ENCODE measurements at regions not wholly inside any gene's neighbourhood (a gene's known extent, or its start where the extent isn't known, plus 50 kb on each side); places are given as distances from the start of the nearest gene placed in this dataset.

DNA sequence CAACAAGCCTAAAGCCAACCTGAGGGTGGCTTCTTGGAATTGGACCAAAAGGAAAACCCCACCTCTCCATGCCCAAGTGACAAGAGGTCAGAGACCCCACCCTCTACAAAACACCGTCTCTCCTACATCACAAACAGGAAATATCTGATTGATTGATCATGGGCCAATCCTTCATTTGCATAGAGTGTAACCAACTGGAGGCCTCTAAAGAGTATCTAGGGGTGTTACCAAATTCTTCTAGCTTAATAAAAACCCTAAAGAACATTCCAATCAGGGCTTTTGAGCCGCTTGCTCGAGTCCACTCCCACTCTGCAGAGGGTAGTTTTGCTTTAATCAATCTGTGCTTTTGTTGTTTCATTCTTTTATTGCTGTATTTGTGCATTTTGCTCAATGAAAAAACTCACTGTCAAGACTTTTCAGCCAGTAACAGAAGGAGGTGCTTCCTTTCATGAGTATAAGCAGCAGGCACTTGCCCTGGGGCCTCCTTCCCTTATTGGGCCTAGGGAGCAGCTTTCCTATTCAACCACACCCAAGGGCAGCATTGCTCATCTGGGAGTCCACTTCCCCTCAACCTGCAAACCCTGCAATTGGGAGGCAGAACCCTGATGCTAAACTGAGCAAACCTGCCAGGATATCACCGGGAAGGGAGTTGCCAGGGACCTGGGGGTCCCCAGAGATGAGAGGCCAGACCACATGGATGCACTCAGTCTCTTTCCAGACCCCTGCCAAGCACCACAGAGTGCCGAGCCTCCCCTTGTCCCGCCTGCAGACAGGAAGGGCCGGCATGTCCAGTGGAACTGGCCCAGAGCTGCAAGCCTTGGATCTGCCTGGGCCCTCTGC lies 154.3 kb upstream of the VSTM2B start:
- no peak for DNase-seq (ENCODE audit: extremely low read depth in 1 of 2, low read depth in 1 of 2)

- DNase-seq (ENCODE audit: extremely low read depth in 1 of 2, low read depth in 1 of 2), result no peak
These were observed 153.7 kb upstream of the VSTM2B start for GRCh38 chr19:29372091-29372415.

DNA sequence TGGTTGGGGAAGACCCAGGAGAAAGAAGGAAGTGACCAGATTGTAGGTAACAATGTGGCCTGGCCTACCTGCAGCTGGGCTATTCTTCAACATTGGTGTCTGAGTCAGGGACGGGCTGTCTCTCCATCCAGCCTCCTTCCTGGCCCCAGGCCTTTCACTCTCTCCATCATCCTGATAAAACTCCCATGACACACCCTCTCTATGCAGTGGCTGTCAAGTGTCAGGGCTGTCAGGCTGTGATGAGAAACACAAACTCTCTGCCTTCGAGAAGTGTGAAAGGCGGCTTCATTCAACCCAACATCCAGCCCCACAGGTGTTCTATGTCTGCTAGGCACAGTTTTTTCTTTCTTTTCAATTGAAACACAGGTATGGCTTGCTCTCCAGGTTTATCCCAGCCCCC lies 153.3 kb upstream of the VSTM2B start:
- DNase-seq (ENCODE audit: extremely low read depth in 1 of 2, low read depth in 1 of 2), result no peak

DNA sequence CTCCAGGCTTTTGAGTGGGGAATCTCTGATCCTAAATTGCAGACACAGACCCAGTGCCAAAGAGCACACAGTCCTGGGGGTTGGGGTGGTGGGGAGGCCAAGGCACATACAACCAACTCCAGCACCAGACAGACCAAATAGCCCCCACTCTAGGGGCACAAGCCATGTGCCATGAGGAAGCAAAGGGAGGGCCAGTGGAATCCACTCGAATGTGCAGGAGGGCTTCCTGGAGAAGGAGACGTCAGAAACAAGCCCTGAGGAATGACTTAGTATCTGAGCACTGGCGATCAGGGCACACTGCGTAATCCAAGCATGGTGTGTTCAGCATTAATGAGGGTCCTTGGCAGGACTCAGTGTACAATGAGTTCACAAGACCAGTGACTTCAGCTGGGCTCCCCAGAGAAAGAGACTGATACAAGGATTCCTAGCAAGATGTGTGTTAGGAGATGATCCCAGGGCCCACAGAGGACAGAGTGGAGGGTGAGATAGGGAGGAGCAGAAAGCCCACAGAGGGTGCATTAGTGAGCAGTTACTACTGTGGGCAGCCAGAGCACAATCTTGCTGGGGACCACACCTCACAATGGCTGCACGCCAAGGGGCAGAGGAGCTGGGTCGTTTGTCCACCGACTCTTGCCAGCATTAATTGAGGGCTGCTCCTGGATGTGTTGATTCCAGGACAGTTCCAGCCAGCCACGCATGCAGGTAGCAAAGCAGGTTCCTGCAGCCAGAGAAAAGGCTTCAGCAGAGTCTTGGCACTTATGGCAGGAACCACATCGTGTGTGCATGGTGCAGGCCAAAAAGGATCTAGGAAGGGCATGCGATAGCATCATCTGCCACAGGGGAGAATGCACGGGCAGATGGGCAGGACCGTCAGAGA lies 152.6 kb upstream of the VSTM2B start:
- DNase-seq (ENCODE audit: extremely low read depth in 1 of 2, low read depth in 1 of 2), result no peak

DNA sequence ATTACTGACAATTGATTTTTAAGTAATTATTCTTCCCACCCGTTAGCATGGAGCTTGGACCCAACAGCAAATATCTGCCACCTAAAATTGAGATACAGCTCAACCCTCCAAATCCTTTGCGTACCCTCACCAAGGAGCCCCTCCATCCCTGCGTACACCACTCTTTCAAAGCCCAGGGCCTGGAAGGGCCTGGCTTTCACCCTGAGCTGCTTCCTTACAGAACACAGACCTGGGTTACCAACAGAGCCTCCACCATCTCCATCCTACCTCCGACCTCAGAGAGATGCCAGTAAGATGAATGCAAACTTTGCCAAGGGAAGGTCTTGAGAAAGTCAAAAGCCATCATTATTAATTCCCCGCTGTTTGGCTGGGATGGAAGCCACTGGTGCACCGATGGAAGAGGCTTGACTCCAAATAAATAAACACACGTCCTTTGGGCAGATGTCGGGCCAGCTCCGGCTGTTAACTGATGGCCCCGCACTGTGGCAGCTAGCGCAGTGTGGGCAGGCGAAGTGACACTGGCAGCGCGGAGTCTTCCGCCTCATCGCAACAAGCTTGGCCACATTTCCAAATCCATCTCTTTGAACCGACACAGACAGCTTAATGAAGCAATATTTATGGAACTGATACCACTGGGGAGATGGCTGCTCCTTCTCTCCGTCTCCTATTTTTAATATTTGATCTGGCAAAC lies 150.2 kb upstream of the VSTM2B start:
- no peak for DNase-seq (ENCODE audit: extremely low read depth in 1 of 2, low read depth in 1 of 2)

DNA sequence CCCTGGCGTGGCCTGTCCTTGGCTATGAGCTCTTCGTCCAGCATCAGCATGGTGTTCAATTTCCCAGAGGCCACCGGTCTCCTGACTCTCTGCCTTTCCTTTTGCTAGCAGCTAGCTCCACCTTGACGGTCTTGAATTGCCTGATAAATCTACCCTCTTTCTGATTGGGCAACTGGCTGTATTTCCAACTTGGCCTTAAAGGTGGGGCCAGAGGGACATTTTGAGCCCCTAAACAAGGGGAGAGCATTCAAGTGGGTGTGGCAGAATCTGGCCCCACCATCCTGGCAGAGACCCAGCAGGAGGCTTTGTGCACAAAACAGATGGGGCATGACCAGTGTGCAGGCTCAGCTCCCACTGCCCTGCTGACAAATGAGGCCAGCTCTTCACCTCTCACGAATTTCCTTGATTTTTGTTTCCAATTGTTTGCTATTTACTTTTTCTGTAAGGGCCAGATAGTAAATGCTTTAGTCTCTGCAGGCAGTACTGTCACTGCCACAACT lies 148.9 kb upstream of the VSTM2B start:
- DNase-seq (ENCODE audit: extremely low read depth in 1 of 2, low read depth in 1 of 2), result no peak

- no peak for DNase-seq (ENCODE audit: extremely low read depth in 1 of 2, low read depth in 1 of 2)
These were observed 147.7 kb upstream of the VSTM2B start for GRCh38 chr19:29378126-29378525.

- no peak for DNase-seq (ENCODE audit: extremely low read depth in 1 of 2, low read depth in 1 of 2)
These were observed 147.2 kb upstream of the VSTM2B start for GRCh38 chr19:29378543-29379080.

DNA sequence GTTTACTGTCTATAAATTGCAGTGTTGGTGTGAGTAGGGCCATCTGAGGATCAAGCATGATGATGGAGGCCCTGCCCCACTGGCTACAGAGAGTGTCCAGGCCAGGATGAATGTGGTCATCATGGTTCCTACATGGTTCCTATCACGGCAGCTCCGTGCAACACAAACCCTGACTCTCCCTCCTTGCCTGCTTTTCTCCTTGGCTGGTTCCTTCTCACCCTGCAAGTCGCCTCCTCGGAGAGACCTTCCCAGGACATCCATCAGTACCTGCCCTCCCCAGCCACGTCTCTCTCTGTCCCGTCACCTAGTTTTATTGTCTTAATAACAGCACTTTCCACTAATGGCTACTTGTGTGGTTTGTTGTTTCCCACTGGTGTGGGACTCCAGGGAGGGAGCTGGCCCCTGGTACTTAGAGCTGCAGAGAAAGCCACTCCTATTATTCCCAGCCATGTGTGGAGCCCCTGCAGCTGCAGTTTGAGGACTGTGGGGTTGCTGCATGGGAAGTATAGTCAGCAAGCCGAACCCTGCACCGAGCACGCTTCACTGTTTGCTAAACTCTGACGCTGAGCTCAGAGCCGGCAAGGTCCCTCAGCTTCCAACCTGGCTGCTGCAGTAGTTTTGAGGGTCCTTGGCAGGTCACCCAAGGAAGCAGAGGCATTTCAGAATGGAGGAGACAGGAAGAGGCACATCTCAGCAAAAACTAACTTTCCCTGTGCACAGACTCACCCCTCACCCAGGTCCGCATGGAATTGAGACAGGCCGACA lies 146.4 kb upstream of the VSTM2B start:
- no peak for DNase-seq (ENCODE audit: extremely low read depth in 1 of 2, low read depth in 1 of 2)

GRCh38 chr19:29380581-29380980 lies 145.2 kb upstream of the VSTM2B start:
- no peak for DNase-seq (ENCODE audit: extremely low read depth in 1 of 2, low read depth in 1 of 2)

DNA sequence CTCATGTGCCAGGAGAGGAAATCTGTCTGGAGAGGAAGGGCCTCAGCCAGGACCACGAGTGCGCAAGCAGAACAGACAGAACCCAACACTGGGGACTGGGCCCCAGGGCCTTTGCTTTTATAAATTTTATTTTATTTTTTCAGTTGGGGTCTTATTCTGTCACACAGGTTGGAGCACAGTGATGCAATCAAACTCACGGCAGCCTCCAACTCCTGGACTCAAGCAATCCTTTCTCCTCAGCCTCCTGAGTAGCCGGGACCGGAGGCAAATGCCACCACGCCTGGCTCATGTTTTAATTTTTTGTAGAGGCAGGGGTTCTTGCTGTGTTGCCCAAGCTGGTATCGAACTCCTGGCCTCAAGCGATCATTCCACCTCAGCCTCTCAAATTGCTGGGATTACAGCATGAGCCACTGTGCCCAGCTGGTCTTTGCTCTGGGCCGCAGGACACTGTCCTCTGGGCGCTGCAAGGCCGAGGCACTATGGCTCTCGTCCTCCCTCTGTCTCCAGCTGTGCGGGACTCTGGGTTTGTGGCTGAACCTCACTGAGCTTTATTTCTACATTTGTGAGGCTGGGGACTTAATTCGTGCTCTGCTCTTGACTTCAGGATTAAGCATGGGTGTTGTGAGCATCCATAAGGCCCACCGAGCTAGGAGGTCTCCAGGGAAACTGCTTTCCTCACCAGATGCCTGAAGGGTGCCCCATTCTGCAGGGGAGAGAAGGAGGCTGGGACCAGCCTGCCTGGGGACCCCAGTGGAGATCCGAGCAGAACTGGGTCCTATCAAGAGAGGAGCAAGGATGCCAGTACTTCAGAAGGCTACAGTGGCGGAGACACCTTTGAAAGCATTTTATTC lies 144.2 kb upstream of the VSTM2B start:
- no peak for DNase-seq (ENCODE audit: extremely low read depth in 1 of 2, low read depth in 1 of 2)

GRCh38 chr19:29383696-29384095 lies 142.1 kb upstream of the VSTM2B start:
- no peak for DNase-seq (ENCODE audit: extremely low read depth in 1 of 2, low read depth in 1 of 2)

DNA sequence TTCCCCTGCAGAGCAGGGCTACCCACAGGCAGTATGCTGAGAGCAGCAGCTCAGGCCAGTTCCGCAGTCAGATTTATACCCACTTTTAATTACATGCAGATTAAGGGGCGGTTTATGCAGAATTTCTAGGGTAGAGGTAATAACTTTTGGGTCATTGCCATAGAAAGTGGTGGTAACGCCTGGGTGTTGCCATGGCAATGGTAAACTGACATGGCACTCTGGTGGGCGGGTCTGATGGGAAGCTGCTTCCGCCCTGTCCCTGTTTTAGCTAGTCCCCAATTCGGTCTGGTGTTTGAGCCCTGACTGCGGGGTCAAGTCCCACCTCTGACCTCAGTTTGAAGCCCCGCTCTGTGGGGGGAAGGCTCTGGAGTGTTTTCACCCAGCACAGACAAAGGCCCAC lies 141.1 kb upstream of the VSTM2B start:
- DNase-seq (ENCODE audit: extremely low read depth in 1 of 2, low read depth in 1 of 2), result no peak

GRCh38 chr19:29385191-29385795 lies 140.5 kb upstream of the VSTM2B start:
- DNase-seq (ENCODE audit: extremely low read depth in 1 of 2, low read depth in 1 of 2), result no peak

GRCh38 chr19:29386970-29387369 lies 138.8 kb upstream of the VSTM2B start:
- no peak for DNase-seq (ENCODE audit: extremely low read depth in 1 of 2, low read depth in 1 of 2)

DNA sequence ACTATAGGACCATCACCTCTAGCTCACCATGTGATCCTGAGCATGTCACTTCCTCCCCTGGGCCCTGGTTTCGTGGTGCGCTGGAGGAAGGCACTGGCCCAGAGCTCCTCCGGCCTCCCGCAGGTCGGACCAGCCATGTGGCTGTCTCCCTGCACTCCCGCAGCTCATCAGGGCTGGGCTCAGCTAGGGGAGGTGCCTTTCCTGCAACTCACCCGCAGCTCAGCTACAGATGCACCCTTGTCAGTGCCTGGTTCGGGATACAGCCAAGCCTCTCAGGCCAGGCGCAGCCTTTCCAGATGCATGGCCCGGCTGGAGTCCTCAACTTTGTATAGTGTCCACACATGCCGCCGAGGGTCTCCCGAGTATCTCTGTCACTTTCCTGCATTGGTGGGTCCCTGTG lies 138.2 kb upstream of the VSTM2B start:
- no peak for DNase-seq (ENCODE audit: extremely low read depth in 1 of 2, low read depth in 1 of 2)

DNA sequence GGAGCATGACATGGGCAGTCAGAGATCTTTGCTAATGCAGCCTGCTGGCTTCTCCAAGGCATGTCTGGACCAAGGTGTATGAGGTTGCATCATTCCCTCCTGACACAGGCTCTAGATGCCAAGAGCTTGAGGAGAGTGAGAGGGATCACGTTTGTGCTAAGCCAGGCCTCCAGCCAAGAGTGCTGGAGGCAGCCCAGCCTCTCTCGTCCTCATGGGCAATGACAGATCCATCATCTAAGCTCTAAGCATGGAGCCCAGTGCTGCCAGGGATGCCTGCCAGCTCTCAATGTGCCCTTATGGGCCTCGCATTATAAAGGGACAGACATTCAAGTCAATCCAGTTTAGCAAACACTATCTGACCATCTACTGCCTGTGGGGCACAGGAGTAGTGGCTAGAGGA lies 136.3 kb upstream of the VSTM2B start:
- no peak for DNase-seq (ENCODE audit: extremely low read depth in 1 of 2, low read depth in 1 of 2)

- no peak for DNase-seq (ENCODE audit: extremely low read depth in 1 of 2, low read depth in 1 of 2)
These were observed 135.1 kb upstream of the VSTM2B start for GRCh38 chr19:29390742-29391141.

GRCh38 chr19:29393915-29394460 lies 131.8 kb upstream of the VSTM2B start:
- no peak for DNase-seq (ENCODE audit: extremely low read depth in 1 of 2, low read depth in 1 of 2)

Data from activated CD8-positive, alpha-beta memory T cell treated with anti-CD3 and anti-CD28 coated beads for 1 hour (primary cell).